Glutamatergic neuron (in vitro differentiated cells): ENCODE measurements at regions not wholly inside any gene's neighbourhood (a gene's known extent, or its start where the extent isn't known, plus 50 kb on each side); places are given as distances from the start of the nearest gene placed in this dataset.

Source experiments
- DNase-seq: peaks from one replicate; pipeline ENCODE4 v3.0.0; 2022
- H3K27ac Mint-ChIP-seq: one replicate; pipeline ENCODE4 v1.8.0; 2020; ENCODE audit warnings: mild to moderate bottlenecking, mixed read lengths, inconsistent platforms; ENCODE audit not compliant: unreplicated experiment
- H3K27me3 Mint-ChIP-seq: one replicate; pipeline ENCODE4 v1.8.0; 2020; ENCODE audit warnings: mild to moderate bottlenecking, moderate library complexity, mixed read lengths, inconsistent platforms; ENCODE audit not compliant: unreplicated experiment
- H3K36me3 Mint-ChIP-seq: one replicate; pipeline ENCODE4 v1.8.0; 2020; ENCODE audit warnings: mild to moderate bottlenecking, mixed read lengths, inconsistent platforms; ENCODE audit not compliant: unreplicated experiment
- H3K4me1 Mint-ChIP-seq: one replicate; pipeline ENCODE4 v1.8.0; 2020; ENCODE audit warnings: mild to moderate bottlenecking, low read depth, mixed read lengths, inconsistent platforms; ENCODE audit not compliant: unreplicated experiment
- H3K4me3 Mint-ChIP-seq: one replicate; pipeline ENCODE4 v1.8.0; 2020; ENCODE audit warnings: mild to moderate bottlenecking, mixed read lengths, inconsistent platforms; ENCODE audit not compliant: unreplicated experiment
- H3K9me3 Mint-ChIP-seq: one replicate; pipeline ENCODE4 v1.8.0; 2020; ENCODE audit warnings: mild to moderate bottlenecking, moderate library complexity, mixed read lengths, inconsistent platforms; ENCODE audit not compliant: unreplicated experiment
- TF ChIP-seq, protein P1 (sequence below): fragments of 200-600 bp; sonication (generic); IDR thresholded peaks from one replicate; pipeline ENCODE4 v1.5.0; 2021; ENCODE audit not compliant: partially characterized antibody, unreplicated experiment

DNA sequence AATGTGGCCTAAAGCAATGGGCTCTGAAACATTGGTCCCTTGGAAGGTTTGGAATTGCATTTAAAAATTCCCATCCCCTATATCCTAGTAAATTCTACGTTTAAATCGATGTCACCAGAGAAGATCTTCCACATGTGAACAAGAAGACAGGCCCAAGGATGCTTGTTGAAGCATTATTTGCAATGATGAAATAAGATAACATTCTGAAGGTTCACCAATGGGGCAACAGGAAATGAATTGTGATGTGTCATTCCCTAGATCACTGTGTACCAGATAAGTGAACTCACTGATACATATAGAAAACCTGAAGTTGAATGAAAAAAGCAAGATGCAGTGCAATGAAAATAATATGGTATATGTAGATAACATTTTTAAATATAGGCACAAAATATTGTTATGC, 464.3 kb upstream of the BTBD3 start:
- Mint-ChIP-seq H3K27me3 (no peaks in the 10 kb centered on the region), H3K27ac (no peak overlapping the region), H3K4me3 (no peak overlapping the region), H3K36me3 (no peaks in the 10 kb centered on the region), H3K9me3 (peaks cover 1% of the 10 kb centered on the region), H3K4me1 (no peaks in the 10 kb centered on the region)
- TF ChIP-seq, protein P1, sequence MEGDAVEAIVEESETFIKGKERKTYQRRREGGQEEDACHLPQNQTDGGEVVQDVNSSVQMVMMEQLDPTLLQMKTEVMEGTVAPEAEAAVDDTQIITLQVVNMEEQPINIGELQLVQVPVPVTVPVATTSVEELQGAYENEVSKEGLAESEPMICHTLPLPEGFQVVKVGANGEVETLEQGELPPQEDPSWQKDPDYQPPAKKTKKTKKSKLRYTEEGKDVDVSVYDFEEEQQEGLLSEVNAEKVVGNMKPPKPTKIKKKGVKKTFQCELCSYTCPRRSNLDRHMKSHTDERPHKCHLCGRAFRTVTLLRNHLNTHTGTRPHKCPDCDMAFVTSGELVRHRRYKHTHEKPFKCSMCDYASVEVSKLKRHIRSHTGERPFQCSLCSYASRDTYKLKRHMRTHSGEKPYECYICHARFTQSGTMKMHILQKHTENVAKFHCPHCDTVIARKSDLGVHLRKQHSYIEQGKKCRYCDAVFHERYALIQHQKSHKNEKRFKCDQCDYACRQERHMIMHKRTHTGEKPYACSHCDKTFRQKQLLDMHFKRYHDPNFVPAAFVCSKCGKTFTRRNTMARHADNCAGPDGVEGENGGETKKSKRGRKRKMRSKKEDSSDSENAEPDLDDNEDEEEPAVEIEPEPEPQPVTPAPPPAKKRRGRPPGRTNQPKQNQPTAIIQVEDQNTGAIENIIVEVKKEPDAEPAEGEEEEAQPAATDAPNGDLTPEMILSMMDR, result no peak
- DNase-seq, result no peak

DNA sequence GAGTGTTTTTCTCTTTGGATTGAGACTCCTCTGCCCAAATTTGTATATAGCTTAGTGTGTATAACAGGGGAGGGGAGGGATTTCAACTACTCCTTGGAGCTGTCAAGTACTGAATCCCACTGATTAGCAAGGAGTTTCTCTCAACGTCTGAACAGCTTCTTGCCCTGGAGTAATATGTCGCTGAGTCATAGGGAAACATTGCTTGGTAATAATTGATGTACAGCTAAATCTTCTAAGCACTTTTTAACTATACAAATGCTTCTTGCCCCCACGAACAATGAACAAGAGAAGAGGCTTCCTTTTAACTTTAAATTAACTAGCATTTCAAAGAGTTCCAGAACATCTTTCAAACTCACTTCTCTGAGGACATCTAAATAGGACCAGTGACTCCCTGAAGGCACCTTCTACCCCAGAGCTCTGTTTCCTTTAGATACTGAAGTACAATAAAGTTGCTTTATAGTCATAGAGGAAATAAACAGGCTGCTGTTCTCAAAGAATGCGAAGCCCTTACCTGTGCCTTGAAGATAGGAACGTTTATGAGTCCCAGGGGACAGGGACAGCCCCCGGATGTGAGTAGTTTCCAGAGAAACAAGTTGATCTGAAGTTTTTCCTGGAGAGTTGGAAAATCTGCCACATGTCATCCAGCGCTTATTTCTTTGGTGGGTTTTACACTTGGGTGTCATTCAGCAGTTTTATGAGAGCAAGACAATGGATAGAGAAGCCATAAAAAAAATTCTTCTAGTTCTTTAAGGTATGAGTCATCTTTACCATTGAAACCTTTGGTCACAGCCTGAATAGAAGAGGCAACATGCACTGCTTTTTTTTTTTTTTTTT, 462.5 kb upstream of the BTBD3 start:
- Mint-ChIP-seq H3K4me3 (no peak overlapping the region), H3K36me3 (no peaks in the 10 kb centered on the region), H3K27me3 (no peaks in the 10 kb centered on the region), H3K4me1 (no peaks in the 10 kb centered on the region), H3K9me3 (peaks cover 1% of the 10 kb centered on the region), H3K27ac (no peak overlapping the region)
- DNase-seq, result no peak
- TF ChIP-seq, protein P1, result no peak

DNA sequence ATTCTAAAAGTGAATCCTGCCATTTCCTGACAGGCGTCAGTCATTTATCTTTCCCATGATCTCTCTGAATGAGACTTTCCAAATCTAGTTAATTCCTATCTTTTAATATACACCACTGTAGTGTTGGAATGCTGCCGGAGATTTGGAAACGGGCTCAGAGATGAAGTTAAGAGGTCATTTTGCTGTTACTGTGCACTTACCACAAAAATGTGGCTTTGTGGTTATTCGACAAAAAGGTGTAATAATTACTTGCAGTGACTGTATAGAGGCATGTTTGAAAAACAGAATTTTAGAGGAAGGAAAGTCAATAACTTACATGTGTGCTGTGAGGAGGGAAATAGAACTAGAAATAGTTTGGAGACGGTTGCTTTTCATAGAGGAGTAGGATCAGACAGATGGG, 460.2 kb upstream of the BTBD3 start:
- H3K9me3 Mint-ChIP-seq, result no peaks in the 10 kb centered on the region
- no peak overlapping the region for H3K4me3 Mint-ChIP-seq
- TF ChIP-seq, protein P1, result no peak
- no peaks in the 10 kb centered on the region for H3K27me3 Mint-ChIP-seq
- H3K4me1 Mint-ChIP-seq, result no peaks in the 10 kb centered on the region
- H3K27ac Mint-ChIP-seq, result no peak overlapping the region
- no peak for DNase-seq
- no peaks in the 10 kb centered on the region for H3K36me3 Mint-ChIP-seq

DNA sequence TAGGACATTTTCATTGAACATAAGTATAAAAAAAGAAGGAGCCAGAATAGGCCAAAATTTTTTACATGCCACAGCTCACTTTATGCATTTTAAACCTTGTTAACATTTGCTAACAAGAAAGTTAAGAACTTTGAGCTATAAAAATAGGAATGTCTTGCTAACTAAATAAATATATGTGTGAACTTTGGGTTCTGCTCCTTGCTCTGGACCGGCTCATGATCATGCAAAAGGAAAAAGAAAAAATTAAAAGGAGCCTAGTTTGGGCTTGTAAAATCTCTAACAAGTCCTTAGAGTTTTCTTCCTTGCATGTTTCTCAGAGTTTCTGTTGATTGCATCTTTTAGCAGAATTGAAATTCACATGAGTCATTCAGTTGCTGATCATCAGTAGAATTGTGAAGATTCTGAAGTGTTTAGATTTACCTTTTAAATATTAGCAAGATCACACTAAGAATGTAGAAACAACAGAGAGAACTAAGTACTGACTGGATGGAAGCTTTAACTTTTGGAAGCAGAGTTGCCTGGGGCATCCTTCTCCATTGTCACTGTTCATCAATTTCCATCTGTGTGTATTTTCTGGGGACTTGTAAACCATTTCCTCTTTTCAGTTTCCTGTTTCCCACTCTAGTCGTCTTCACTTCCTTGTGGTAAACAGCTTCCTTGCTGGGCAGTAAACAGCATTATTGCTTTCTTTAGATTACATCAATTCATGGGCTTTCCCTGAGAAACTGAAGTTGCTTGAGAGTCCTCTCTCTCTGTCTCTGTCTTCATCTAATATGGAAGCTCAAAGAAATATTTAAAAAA, 458.4 kb upstream of the BTBD3 start:
- no peak for DNase-seq
- Mint-ChIP-seq H3K4me1 (no peaks in the 10 kb centered on the region), H3K27ac (no peak overlapping the region), H3K4me3 (no peak overlapping the region), H3K27me3 (no peaks in the 10 kb centered on the region), H3K9me3 (no peaks in the 10 kb centered on the region), H3K36me3 (no peaks in the 10 kb centered on the region)
- TF ChIP-seq, protein P1, result no peak

DNA sequence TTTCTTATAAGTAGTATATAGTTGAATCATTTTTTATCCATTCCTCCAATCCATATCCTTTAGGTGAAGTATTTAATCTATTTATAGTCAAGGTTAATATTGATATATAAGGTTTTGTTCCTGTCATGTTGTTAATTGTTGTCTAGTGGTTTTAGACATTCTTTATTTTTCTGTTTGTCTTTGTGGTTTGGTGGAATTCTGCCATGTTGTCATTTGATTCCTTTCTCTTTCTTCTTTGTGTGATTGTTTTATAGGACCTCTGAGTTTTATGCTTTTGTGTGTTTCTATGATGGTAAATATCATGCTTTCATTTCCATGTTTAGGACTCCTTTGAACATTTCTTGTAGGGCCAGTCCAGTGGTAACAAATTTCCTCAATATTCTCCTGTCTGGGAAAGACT, 450.3 kb upstream of the BTBD3 start:
- TF ChIP-seq, protein P1, result no peak
- H3K27me3 Mint-ChIP-seq, result no peaks in the 10 kb centered on the region
- DNase-seq, result no peak
- no peaks in the 10 kb centered on the region for H3K4me1 Mint-ChIP-seq
- no peak overlapping the region for H3K27ac Mint-ChIP-seq
- no peaks in the 10 kb centered on the region for H3K9me3 Mint-ChIP-seq
- H3K4me3 Mint-ChIP-seq, result no peak overlapping the region
- no peaks in the 10 kb centered on the region for H3K36me3 Mint-ChIP-seq
